ENCODE measurements at regions not wholly inside any gene's neighbourhood (a gene's known extent, or its start where the extent isn't known, plus 50 kb on each side); places are given as distances from the start of the nearest gene placed in this dataset.

DNA sequence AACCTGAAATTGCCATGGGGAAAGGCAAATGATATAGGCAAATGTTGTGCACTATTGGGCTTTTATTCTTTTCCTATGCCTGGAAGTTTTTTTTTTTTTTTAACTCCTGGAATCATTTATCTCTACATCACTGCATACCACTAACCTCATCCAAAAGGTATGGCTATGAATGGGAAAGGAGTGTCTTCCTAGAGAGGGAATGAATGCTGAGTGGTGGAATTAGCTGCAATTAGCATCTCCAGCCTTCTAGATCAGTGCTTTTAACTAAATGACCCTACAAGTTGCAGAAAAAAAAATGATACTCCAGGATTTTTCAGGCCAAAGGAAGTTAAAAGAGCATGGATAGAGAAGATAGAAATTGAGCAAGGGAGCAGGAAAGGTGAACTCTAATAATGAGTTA, 429.8 kb upstream of the PDZRN3 start:
- no peak overlapping the region for H3K4me3 ChIP-seq (ENCODE audit: low read length)

DNA sequence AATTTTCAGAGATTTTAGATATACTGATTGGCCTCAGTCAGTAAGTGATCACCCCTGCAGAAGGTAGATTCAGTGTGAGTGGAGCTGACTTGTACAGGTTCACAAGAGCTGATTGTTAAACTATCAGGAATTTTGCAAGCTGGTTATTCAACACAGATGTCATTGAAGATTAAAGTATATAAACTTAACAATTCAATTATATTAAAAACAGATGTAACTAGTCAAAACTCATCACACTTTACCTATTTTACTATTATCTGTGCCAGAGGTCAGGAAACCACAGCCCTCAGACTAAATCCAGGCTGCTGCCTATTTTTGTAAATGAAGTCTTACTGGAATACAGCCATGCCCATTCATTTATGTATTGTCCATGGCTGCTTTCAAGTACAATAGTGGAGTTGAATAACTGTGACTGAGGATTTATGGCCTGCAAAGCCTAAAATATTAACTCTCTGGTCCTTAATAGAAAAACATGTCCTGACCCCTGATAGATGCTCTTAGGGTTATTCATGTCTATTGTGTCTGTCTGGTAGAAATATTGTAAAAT, 429.3 kb upstream of the PDZRN3 start:
- TF ChIP-seq, protein P1, sequence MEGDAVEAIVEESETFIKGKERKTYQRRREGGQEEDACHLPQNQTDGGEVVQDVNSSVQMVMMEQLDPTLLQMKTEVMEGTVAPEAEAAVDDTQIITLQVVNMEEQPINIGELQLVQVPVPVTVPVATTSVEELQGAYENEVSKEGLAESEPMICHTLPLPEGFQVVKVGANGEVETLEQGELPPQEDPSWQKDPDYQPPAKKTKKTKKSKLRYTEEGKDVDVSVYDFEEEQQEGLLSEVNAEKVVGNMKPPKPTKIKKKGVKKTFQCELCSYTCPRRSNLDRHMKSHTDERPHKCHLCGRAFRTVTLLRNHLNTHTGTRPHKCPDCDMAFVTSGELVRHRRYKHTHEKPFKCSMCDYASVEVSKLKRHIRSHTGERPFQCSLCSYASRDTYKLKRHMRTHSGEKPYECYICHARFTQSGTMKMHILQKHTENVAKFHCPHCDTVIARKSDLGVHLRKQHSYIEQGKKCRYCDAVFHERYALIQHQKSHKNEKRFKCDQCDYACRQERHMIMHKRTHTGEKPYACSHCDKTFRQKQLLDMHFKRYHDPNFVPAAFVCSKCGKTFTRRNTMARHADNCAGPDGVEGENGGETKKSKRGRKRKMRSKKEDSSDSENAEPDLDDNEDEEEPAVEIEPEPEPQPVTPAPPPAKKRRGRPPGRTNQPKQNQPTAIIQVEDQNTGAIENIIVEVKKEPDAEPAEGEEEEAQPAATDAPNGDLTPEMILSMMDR (conservative IDR thresholded peaks at IDR 0.05; ENCODE audit: low read length), result no peak
- no peak for DNase-seq (ENCODE audit: low read depth)
- H3K4me3 ChIP-seq (ENCODE audit: low read length), result no peak overlapping the region

More for the DNA sequence above, 429.8 kb upstream of the PDZRN3 start:
- TF ChIP-seq, protein P1 (conservative IDR thresholded peaks at IDR 0.05; ENCODE audit: low read length), result no peak
- DNase-seq (ENCODE audit: low read depth), result no peak

DNA sequence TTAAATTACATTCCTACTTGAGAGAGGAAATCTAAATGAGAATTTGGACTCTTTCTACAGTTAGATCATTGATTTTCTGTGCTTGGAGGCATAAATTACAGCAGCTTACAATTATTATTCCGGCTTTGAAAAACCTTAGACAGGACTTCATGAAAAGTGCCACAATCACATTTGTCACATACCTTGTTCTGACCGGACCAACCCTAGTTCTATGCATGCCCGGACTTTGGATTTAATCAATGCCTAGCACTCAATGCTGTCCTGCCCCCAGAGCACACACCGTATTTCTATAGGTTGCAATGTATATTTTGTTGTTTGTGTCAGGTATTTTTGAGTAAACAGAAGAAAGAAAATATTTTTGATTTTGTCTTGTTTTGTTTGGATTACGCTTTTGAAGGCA, 424.7 kb upstream of the PDZRN3 start:
- no peak overlapping the region for H3K4me3 ChIP-seq (ENCODE audit: low read length)
- TF ChIP-seq, protein P1 (conservative IDR thresholded peaks at IDR 0.05; ENCODE audit: low read length), result no peak
- DNase-seq (ENCODE audit: low read depth), result no peak

DNA sequence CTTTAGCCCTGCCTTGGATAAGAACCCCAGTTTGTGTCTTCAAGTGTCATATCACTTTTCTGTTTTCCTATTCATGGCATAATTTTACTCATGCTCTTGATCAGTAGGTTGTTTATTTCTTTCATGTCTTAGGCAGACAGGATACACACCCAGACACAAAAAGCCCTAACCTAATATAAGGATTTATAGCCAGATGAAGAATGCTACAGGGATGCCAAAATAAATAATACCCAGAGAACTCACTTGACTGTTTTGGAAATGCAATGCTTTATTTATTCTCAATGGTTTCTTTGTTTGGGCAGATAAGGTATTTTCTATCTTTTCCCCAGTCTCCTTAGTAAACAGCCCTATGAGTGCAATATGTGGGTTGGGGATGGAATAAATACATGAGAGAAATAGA, 424.0 kb upstream of the PDZRN3 start:
- DNase-seq (ENCODE audit: low read depth), result no peak
- TF ChIP-seq, protein P1 (conservative IDR thresholded peaks at IDR 0.05; ENCODE audit: low read length), result no peak
- H3K4me3 ChIP-seq (ENCODE audit: low read length), result no peak overlapping the region

DNA sequence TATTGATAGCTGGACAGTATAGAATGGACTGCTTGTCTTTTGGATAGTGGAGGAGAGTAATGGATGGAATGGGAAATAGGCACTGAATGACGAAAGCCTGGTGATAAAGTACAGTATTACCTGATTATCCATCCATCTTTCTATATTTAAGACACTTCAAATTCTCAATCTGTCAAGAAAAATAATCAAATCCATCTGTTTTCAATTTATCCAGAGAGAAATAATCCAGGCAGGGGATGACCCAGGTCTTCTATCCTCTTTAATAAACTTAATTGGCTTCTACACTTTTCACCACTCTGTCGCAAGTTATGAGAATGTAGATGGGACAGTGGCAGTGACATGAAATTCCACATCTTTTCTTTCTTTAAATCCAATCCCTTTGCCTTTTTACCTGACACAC, 420.3 kb upstream of the PDZRN3 start:
- TF ChIP-seq, protein P1 (conservative IDR thresholded peaks at IDR 0.05; ENCODE audit: low read length), result no peak
- DNase-seq (ENCODE audit: low read depth), result no peak
- no peak overlapping the region for H3K4me3 ChIP-seq (ENCODE audit: low read length)

- no peak overlapping the region for H3K4me3 ChIP-seq (ENCODE audit: low read length)
- no peak for DNase-seq (ENCODE audit: low read depth)
- TF ChIP-seq, protein P1 (conservative IDR thresholded peaks at IDR 0.05; ENCODE audit: low read length), result no peak
Measured at GRCh38 chr3:74041068-74041675, 416.4 kb upstream of the PDZRN3 start.

DNA sequence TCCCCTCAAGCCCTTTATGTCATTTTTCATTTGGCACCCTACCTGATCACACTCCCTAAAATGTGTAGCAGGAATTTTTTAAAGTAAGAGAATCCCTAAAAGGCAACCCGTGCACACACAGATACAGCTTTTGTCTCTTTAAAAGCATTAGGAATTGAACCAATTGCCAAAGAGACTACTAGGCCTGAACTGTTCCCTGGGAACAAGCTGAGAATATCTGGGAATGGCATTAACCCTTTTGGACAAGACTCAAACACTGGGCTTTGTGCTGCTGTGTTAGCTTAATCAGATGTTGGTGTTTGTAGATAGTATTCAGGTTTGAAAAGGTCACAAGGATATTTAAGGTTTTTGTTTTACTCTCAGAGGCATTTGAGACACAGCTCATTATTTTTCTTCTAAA, 414.4 kb upstream of the PDZRN3 start:
- TF ChIP-seq, protein P1 (conservative IDR thresholded peaks at IDR 0.05; ENCODE audit: low read length), result no peak
- no peak for DNase-seq (ENCODE audit: low read depth)
- H3K4me3 ChIP-seq (ENCODE audit: low read length), result no peak overlapping the region
